ENCODE measurements at regions not wholly inside any gene's neighbourhood (a gene's known extent, or its start where the extent isn't known, plus 50 kb on each side); places are given as distances from the start of the nearest gene placed in this dataset.

- TF ChIP-seq CTCF (IDR thresholded peaks at IDR 0.05) (no peak), SIN3A (IDR thresholded peaks at IDR 0.05; ENCODE audit: borderline replicate concordance, insufficient read depth, low read depth, low read length) (no peak), REST (IDR thresholded peaks at IDR 0.05; ENCODE audit: insufficient read depth in 1 of 2, low read depth in 2 of 2, low read length in 1 of 2) (no peak)
Observed at GRCh38 chr22:47716890-47717615, 954.6 kb downstream of the TBC1D22A start.

All from Panc1 (cell line).